Natural killer cell (primary cell): ENCODE measurements at regions not wholly inside any gene's neighbourhood (a gene's known extent, or its start where the extent isn't known, plus 50 kb on each side); places are given as distances from the start of the nearest gene placed in this dataset.

Source experiments
- ATAC-seq, 3 donors: fragments of 150-1000 bp in 2 of 3; fragments of 200-7000 bp in 1 of 3; cut with Tn5 transposase; 1 replicate in 1 of 3; 2 replicates in 2 of 3; pipeline ENCODE4 v1.10.0; 2021; ENCODE audit warnings: mild to moderate bottlenecking in 2 of 3, moderate library complexity in 2 of 3
- DNase-seq, 2 donors: peaks; one replicate each; pipeline versions ENCODE4 v3.0.0 to v3.0.0-alpha.2; 2013 to 2021; ENCODE audit warnings: mixed read lengths in 1 of 2
- H3K27ac ChIP-seq: one replicate; pipeline ENCODE4 v1.5.1; 2013; ENCODE audit warnings: mild to moderate bottlenecking, low read length
- H3K27me3 ChIP-seq: one replicate; pipeline ENCODE4 v1.6.1; 2013; ENCODE audit warnings: low read length; ENCODE audit not compliant: control insufficient read depth, insufficient read depth
- H3K36me3 ChIP-seq: one replicate; pipeline ENCODE4 v1.6.1; 2013; ENCODE audit warnings: low read length; ENCODE audit not compliant: control insufficient read depth, insufficient read depth
- H3K4me1 ChIP-seq: one replicate; pipeline ENCODE4 v1.6.1; 2013; ENCODE audit warnings: low read length; ENCODE audit not compliant: control insufficient read depth, insufficient read depth
- H3K4me3 ChIP-seq: one replicate; pipeline ENCODE4 v1.5.1; 2013; ENCODE audit warnings: low read length
- H3K9me3 ChIP-seq: one replicate; pipeline ENCODE4 v1.6.1; 2013; ENCODE audit warnings: low read length; ENCODE audit not compliant: control insufficient read depth, insufficient read depth
- H3K27ac Mint-ChIP-seq, 2 donors: one replicate each; pipeline ENCODE4 v1.8.0; 2022; ENCODE audit warnings: mild to moderate bottlenecking in 2 of 2, mixed read lengths in 2 of 2, moderate library complexity in 1 of 2
- H3K27me3 Mint-ChIP-seq, 2 donors: one replicate each; pipeline ENCODE4 v1.8.0; 2022; ENCODE audit warnings: low read depth in 2 of 2, mixed read lengths in 2 of 2
- H3K36me3 Mint-ChIP-seq: one replicate; pipeline ENCODE4 v1.8.0; 2022; ENCODE audit warnings: mixed read lengths
- H3K4me1 Mint-ChIP-seq, 2 donors: one replicate each; pipeline ENCODE4 v1.8.0; 2022; ENCODE audit warnings: mixed read lengths in 2 of 2
- H3K4me3 Mint-ChIP-seq: one replicate; pipeline ENCODE4 v1.8.0; 2022; ENCODE audit warnings: mild to moderate bottlenecking, moderate library complexity, mixed read lengths
- H3K9me3 Mint-ChIP-seq, 2 donors: one replicate each; pipeline ENCODE4 v1.8.0; 2022; ENCODE audit warnings: mixed read lengths in 2 of 2
- WGBS: methylation state at CpG from one replicate; pipeline ENCODE4 v1.1.7; 2013; ENCODE audit warnings: missing lambda C conversion rate; ENCODE audit not compliant: insufficient coverage; 5-methylcytosine and 5-hydroxymethylcytosine counted together
- intact Hi-C: fragments of 100-400 bp; cut with micrococcal nuclease; formaldehyde crosslinking; loops from one replicate; pipeline ENCODE4 v1.14.2; 2022
- TF ChIP-seq, protein P1 (sequence below): fragments of 200-600 bp; IDR thresholded peaks from one replicate; pipeline ENCODE4 v1.8.0; 2022; ENCODE audit warnings: antibody characterized with exemption

DNA sequence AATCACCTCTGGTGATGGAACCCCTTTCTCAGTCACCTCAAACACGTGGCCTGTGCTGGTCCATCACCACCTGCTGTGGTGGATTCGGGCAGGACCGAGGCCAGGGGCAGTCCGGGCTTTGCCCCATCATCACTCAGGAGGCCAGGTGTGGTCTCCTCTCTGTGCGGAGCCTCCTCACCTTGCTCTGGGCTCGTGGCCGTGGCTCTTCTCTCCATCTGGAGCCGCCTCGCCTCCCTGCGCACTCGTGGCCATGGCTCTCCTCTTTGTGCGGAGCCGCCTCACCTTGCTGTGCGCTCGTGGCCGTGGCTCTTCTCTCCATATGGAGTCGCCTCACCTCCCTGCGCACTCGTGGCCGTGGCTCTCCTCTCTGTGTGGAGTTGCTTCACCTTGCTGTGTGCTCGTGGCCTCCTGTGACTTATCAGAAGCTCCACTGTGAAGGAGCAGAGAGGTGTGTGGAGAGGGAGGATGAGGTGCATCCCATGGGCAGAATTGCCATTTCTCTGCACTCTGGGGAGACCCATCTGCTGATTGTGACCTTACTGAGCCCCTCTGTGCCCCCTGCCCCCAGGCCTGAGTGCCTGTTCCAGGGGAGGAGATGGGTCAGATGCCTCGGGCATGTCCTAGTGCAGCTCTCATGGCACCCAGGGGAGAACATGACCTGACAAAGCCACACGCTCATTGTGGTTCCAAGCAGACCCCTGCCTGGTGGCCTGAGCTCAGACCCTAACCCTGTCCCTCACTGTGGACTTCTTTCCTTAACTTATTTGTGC, 276.6 kb upstream of the IRX2 start:
- H3K9me3 Mint-ChIP-seq = peaks cover 4 to 6% of the 10 kb centered on the region in 2 donors
- no peaks in the 10 kb centered on the region for H3K27me3 Mint-ChIP-seq
- no peak overlapping the region for H3K27ac Mint-ChIP-seq
- no peak overlapping the region for H3K4me3 ChIP-seq
- ATAC-seq (no peak), DNase-seq (no peak)
- H3K4me1 ChIP-seq = no peaks in the 10 kb centered on the region
- peaks cover 22% of the 10 kb centered on the region for H3K9me3 ChIP-seq
- TF ChIP-seq, protein P1, sequence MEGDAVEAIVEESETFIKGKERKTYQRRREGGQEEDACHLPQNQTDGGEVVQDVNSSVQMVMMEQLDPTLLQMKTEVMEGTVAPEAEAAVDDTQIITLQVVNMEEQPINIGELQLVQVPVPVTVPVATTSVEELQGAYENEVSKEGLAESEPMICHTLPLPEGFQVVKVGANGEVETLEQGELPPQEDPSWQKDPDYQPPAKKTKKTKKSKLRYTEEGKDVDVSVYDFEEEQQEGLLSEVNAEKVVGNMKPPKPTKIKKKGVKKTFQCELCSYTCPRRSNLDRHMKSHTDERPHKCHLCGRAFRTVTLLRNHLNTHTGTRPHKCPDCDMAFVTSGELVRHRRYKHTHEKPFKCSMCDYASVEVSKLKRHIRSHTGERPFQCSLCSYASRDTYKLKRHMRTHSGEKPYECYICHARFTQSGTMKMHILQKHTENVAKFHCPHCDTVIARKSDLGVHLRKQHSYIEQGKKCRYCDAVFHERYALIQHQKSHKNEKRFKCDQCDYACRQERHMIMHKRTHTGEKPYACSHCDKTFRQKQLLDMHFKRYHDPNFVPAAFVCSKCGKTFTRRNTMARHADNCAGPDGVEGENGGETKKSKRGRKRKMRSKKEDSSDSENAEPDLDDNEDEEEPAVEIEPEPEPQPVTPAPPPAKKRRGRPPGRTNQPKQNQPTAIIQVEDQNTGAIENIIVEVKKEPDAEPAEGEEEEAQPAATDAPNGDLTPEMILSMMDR = no peak
- H3K27me3 ChIP-seq = no peaks in the 10 kb centered on the region
- no peak overlapping the region for H3K4me3 Mint-ChIP-seq
- no peaks in the 10 kb centered on the region for H3K4me1 Mint-ChIP-seq
- H3K27ac ChIP-seq = no peak overlapping the region
- 79% methylated on average over 23 of the region's 23 CpGs for WGBS
- H3K36me3 ChIP-seq = no peaks in the 10 kb centered on the region
- intact Hi-C loops = no loop called here
- H3K36me3 Mint-ChIP-seq = no peaks in the 10 kb centered on the region

GRCh38 chr5:3027185-3027865, 275.8 kb upstream of the IRX2 start:
- no peak overlapping the region for H3K27ac Mint-ChIP-seq
- Histone ChIP-seq H3K27me3 (no peaks in the 10 kb centered on the region), H3K36me3 (no peaks in the 10 kb centered on the region), H3K4me1 (no peaks in the 10 kb centered on the region), H3K27ac (no peak overlapping the region), H3K4me3 (no peak overlapping the region), H3K9me3 (peaks cover 25% of the 10 kb centered on the region)
- no peak overlapping the region for H3K4me3 Mint-ChIP-seq
- intact Hi-C loops = no loop called here
- WGBS = 80% methylated on average over 17 of the region's 17 CpGs
- no peaks in the 10 kb centered on the region for H3K27me3 Mint-ChIP-seq
- ATAC-seq (no peak), DNase-seq (no peak)
- no peaks in the 10 kb centered on the region for H3K4me1 Mint-ChIP-seq
- no peaks in the 10 kb centered on the region for H3K36me3 Mint-ChIP-seq
- TF ChIP-seq, protein P1 = no peak
- H3K9me3 Mint-ChIP-seq = peaks cover 4 to 6% of the 10 kb centered on the region in 2 donors

DNA sequence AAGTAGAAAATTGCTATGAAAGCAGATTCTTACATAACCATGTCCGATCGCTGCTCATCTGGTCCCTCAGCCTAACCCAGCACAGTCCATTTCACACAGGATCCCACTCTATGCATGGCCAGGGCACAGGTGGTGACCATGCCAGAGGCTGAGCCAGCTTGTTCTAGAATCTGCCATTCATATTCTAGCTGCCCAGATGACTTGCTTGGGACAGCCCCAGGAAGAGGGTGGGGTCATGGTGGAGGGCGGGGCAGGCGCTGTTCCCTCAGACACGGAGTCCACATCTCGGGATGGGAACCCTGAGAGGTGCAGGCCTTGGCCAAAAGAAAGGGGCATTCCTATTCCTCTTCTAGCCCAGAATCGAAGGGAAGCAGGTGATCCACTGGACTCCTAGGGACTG, 275.2 kb upstream of the IRX2 start:
- no peaks in the 10 kb centered on the region for H3K36me3 Mint-ChIP-seq
- DNase-seq (no peak), ATAC-seq (no peak)
- no peaks in the 10 kb centered on the region for H3K36me3 ChIP-seq
- no peaks in the 10 kb centered on the region for H3K4me1 Mint-ChIP-seq
- H3K9me3 ChIP-seq = peaks cover 25% of the 10 kb centered on the region
- H3K4me1 ChIP-seq = no peaks in the 10 kb centered on the region
- WGBS = 79% methylated on average over 7 of the region's 7 CpGs
- H3K27me3 Mint-ChIP-seq = no peaks in the 10 kb centered on the region
- peaks cover 4 to 6% of the 10 kb centered on the region in 2 donors for H3K9me3 Mint-ChIP-seq
- H3K27me3 ChIP-seq = no peaks in the 10 kb centered on the region
- no peak overlapping the region for H3K27ac Mint-ChIP-seq
- TF ChIP-seq, protein P1 = no peak
- intact Hi-C loops = no loop called here
- no peak overlapping the region for H3K4me3 Mint-ChIP-seq
- no peak overlapping the region for H3K27ac ChIP-seq
- H3K4me3 ChIP-seq = no peak overlapping the region
